Endothelial cell of umbilical vein (primary cell): ENCODE measurements at regions not wholly inside any gene's neighbourhood (a gene's known extent, or its start where the extent isn't known, plus 50 kb on each side); places are given as distances from the start of the nearest gene placed in this dataset.

Experiments
- BruUV-seq: library from RNA; stranded (reverse); fragments of 400-500 nt; replicated peaks from 2 replicates; lab custom pipeline; 2021; lab: Mats Ljungman, UMichigan
- CTCF ChIA-PET: fragments of 300-600, 350-600 bp; sonication (Branson Sonifier 250); formaldehyde crosslinking; loops from one replicate; lab custom pipeline; 2021; ENCODE audit warnings: antibody characterized with exemption, inconsistent platforms; lab: Charles Lee
- POLR2A ChIA-PET: fragments of 300-600, 350-600 bp; sonication (Branson Sonifier 250); formaldehyde crosslinking; loops from one replicate; lab custom pipeline; 2021; ENCODE audit warnings: antibody characterized with exemption, inconsistent platforms; lab: Charles Lee
- DNase-seq: peaks from one replicate; pipeline ENCODE4 v3.0.0-alpha.2; 2011; ENCODE audit warnings: low read depth, low spot score
- FAIRE-seq: peaks from 2 replicates; lab custom pipeline; 2011; peaks lifted over from hg19 to GRCh38; lab: Jason Lieb, UNC
- H2AFZ ChIP-seq: 2 replicates; pipeline ENCODE4 v1.6.0; 2012; ENCODE audit warnings: low read depth, low read length, control low read depth, inconsistent platforms
- H3K27ac ChIP-seq: 2 replicates; pipeline ENCODE4 v1.5.1; 2011; ENCODE audit warnings: low read depth, mild to moderate bottlenecking, control low read depth, low read length, moderate library complexity; ENCODE audit not compliant: insufficient read depth
- H3K27me3 ChIP-seq, 2 experiments: 2 replicates each; pipeline versions ENCODE4 v1.6.0 to v1.6.1; 2011; ENCODE audit warnings: low read length in 2 of 2, mixed read lengths in 1 of 2; ENCODE audit not compliant: control insufficient read depth in 2 of 2, insufficient read depth in 2 of 2
- H3K36me3 ChIP-seq, 2 experiments: 2 replicates in 1 of 2; 3 replicates in 1 of 2; pipeline ENCODE4 v1.5.1; 2011; ENCODE audit warnings: low read length in 2 of 2, mild to moderate bottlenecking in 1 of 2, moderate library complexity in 1 of 2; ENCODE audit not compliant: control insufficient read depth in 2 of 2, insufficient read depth in 2 of 2; ENCODE audit errors: extremely low read depth in 1 of 2
- H3K4me1 ChIP-seq: 3 replicates; pipeline ENCODE4 v1.5.1; 2011; ENCODE audit warnings: mild to moderate bottlenecking, low read length; ENCODE audit not compliant: control insufficient read depth, insufficient read depth; ENCODE audit errors: extremely low read depth
- H3K4me2 ChIP-seq: 2 replicates; pipeline ENCODE4 v1.6.1; 2011; ENCODE audit warnings: low read length, control low read depth, mixed read lengths; ENCODE audit not compliant: insufficient read depth
- H3K4me3 ChIP-seq, 3 experiments: fragments of 200-600 bp in 1 of 3; sonication (generic), shearing (Covaris generic) in 1 of 3; replicated peaks in 1 of 3; 2 replicates each; pipeline ENCODE4 v1.5.1; 2011 to 2016; ENCODE audit warnings: control low read depth in 3 of 3, low read length in 3 of 3, mild to moderate bottlenecking in 2 of 3, inconsistent platforms in 1 of 3, low read depth in 1 of 3, moderate library complexity in 1 of 3; ENCODE audit not compliant: insufficient read depth in 1 of 3
- H3K79me2 ChIP-seq: 2 replicates; pipeline ENCODE4 v1.6.0; 2012; ENCODE audit warnings: low read length, inconsistent platforms; ENCODE audit not compliant: control insufficient read depth, insufficient read depth
- H3K9ac ChIP-seq: replicated peaks from 2 replicates; pipeline ENCODE3; 2011; ENCODE audit warnings: low read length, control low read depth; ENCODE audit not compliant: insufficient read depth; ENCODE audit errors: extremely low read depth
- H3K9me1 ChIP-seq: replicated peaks from 3 replicates; pipeline ENCODE4 v1.6.0; 2011; ENCODE audit warnings: mild to moderate bottlenecking, low read length; ENCODE audit not compliant: control insufficient read depth, insufficient read depth; ENCODE audit errors: extremely low read depth
- H3K9me3 ChIP-seq: replicated peaks from 2 replicates; pipeline ENCODE4 v1.5.1; 2012; ENCODE audit warnings: low read length, inconsistent platforms; ENCODE audit not compliant: control insufficient read depth, insufficient read depth
- H4K20me1 ChIP-seq: replicated peaks from 2 replicates; pipeline ENCODE3; 2011; ENCODE audit warnings: mild to moderate bottlenecking, low read length; ENCODE audit not compliant: control insufficient read depth, insufficient read depth; ENCODE audit errors: extremely low read depth
- CTCF ChIP-seq, 2 donors: IDR thresholded peaks; 1 replicate in 1 of 2; 2 replicates in 1 of 2; pipeline ENCODE4 v1.5.1; 2011; ENCODE audit warnings: low read length in 2 of 2, mild to moderate bottlenecking in 2 of 2, moderate library complexity in 2 of 2, control low read depth in 1 of 2, inconsistent platforms in 1 of 2, low read depth in 1 of 2; ENCODE audit not compliant: insufficient read depth in 1 of 2; ENCODE audit errors: extremely low read depth in 1 of 2
- EZH2 ChIP-seq: IDR thresholded peaks from 2 replicates; pipeline ENCODE4 v1.6.1; 2012; ENCODE audit warnings: borderline replicate concordance, low read depth, mild to moderate bottlenecking, moderate library complexity, low read length, inconsistent platforms; ENCODE audit not compliant: severe bottlenecking
- FOS ChIP-seq: IDR thresholded peaks from 2 replicates; pipeline ENCODE4 v1.6.1; 2011; ENCODE audit warnings: mild to moderate bottlenecking, low read length, moderate library complexity, borderline replicate concordance; ENCODE audit not compliant: insufficient read depth
- GATA2 ChIP-seq: IDR thresholded peaks from 2 replicates; pipeline ENCODE4 v1.7.0; 2011; ENCODE audit warnings: low read depth, mild to moderate bottlenecking, moderate library complexity, mixed read lengths, low read length; ENCODE audit not compliant: insufficient read length, insufficient read depth
- JUN ChIP-seq: IDR thresholded peaks from 2 replicates; pipeline ENCODE4 v1.6.1; 2011; ENCODE audit warnings: borderline replicate concordance, low read depth; ENCODE audit not compliant: insufficient read length, insufficient read depth
- MYC ChIP-seq: IDR thresholded peaks from one replicate; pipeline ENCODE4 v1.6.1; 2011; ENCODE audit warnings: mild to moderate bottlenecking, low read depth, low read length
- POLR2A ChIP-seq: IDR thresholded peaks from 2 replicates; pipeline ENCODE4 v1.6.1; 2012; ENCODE audit warnings: low read depth, mild to moderate bottlenecking, control low read depth, low read length
- POLR2AphosphoS5 ChIP-seq: IDR thresholded peaks from 2 replicates; pipeline ENCODE4 v1.6.1; 2012; ENCODE audit warnings: low read depth, mild to moderate bottlenecking, control low read depth, low read length, moderate library complexity; ENCODE audit not compliant: insufficient read depth
- dilution Hi-C: fragments of 300-500 bp; cut with MboI; formaldehyde crosslinking; loops from one replicate; pipeline ENCODE4 v1.15.0; 2019; ENCODE audit warnings: low sequenced_read_pairs; ENCODE audit not compliant: extremely low pct_ligation_motif_present
- intact Hi-C: fragments of 100-400 bp; cut with micrococcal nuclease; formaldehyde crosslinking; loops from one replicate; pipeline ENCODE4 v1.10.0; 2022
- TF ChIP-seq, protein P1 (sequence below): IDR thresholded peaks from 2 replicates; pipeline ENCODE4 v1.6.1; 2011; ENCODE audit not compliant: insufficient read depth, insufficient read length

DNA sequence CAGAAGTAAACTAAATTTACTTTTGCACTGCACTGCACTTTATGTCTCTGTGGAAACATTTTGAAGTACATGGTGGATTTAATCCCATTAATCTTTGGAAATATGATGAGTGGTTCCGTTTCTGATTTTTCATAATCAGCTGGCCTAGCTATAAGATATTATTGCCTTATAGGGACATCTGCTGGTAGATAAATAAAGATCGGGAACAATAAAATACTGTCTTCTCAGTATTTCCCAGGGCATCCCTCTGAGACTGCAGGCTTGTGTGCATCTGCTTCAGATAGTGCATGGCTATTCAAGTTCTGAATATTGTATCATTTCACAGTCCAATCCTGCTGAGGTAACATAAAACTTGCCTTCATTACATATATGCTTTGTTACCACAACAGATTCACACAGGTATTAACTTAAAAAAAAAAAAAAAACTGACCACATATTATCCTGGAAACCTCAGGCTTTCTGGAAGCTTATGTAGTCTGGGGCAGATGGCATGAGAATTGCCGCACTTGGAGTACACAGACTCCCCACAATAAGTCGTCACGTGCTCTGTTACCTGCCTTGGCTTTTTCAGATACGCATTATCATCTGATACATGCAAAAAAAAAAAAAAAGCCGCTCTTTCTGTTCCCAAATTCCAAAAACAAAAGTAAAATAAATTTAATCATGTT lies 330.8 kb upstream of the AGTR1 start:
- no peak overlapping the region for H3K9ac ChIP-seq
- H3K27ac ChIP-seq = no peak overlapping the region
- TF ChIP-seq CTCF (IDR thresholded peaks at IDR 0.05; ENCODE audit: extremely low read depth in 1 of 2, insufficient read depth in 1 of 2, low read depth in 1 of 2, low read length in 2 of 2) = no peak
- no peak for TF ChIP-seq MYC
- no peaks in the 10 kb centered on the region for H3K79me2 ChIP-seq
- dilution Hi-C loops = no loop called here
- intact Hi-C loops = no loop called here
- ChIA-PET POLR2A (no interaction called here), CTCF (interaction anchor here (0.7 to 1.5 kb wide), 7 partner anchors 93 to 1772 kb away, joined by 3 to 5 read pairs (median 3); no protein-coding TSS in a partner anchor)
- H3K27me3 ChIP-seq = no peaks in the 10 kb centered on the region
- no peaks in the 10 kb centered on the region for H3K4me1 ChIP-seq
- H3K4me2 ChIP-seq = no peak overlapping the region
- H3K36me3 ChIP-seq = no peaks in the 10 kb centered on the region
- FAIRE-seq (no peak), DNase-seq (no peak)
- no peaks in the 10 kb centered on the region for H3K9me3 ChIP-seq
- no peak overlapping the region for H2AFZ ChIP-seq
- H3K9me1 ChIP-seq = no peaks in the 10 kb centered on the region
- no peaks in the 10 kb centered on the region for H4K20me1 ChIP-seq
- no peak overlapping the region for H3K4me3 ChIP-seq
- BruUV-seq = no TSS peak

- H3K79me2 ChIP-seq = no peaks in the 10 kb centered on the region
- H2AFZ ChIP-seq = no peak overlapping the region
- DNase-seq (no peak), FAIRE-seq (no peak)
- ChIA-PET CTCF (interaction anchor here (0.9 to 1.5 kb wide), 4 partner anchors 13 to 1008 kb away, joined by 3 to 4 read pairs (median 3); no protein-coding TSS in a partner anchor), POLR2A (no interaction called here)
- dilution Hi-C loops = no loop called here
- no TSS peak for BruUV-seq
- no peak overlapping the region for H3K9ac ChIP-seq
- intact Hi-C loops = no loop called here
- no peak overlapping the region for H3K4me3 ChIP-seq
- H3K9me1 ChIP-seq = no peaks in the 10 kb centered on the region
- no peaks in the 10 kb centered on the region for H3K27me3 ChIP-seq
- H3K27ac ChIP-seq = no peak overlapping the region
- TF ChIP-seq POLR2AphosphoS5 (no peak), CTCF (IDR thresholded peaks at IDR 0.05; ENCODE audit: extremely low read depth in 1 of 2, insufficient read depth in 1 of 2, low read depth in 1 of 2, low read length in 2 of 2) (no peak), POLR2A (no peak), EZH2 (no peak), GATA2 (no peak), JUN (no peak), MYC (no peak), FOS (no peak)
- TF ChIP-seq, protein P1, sequence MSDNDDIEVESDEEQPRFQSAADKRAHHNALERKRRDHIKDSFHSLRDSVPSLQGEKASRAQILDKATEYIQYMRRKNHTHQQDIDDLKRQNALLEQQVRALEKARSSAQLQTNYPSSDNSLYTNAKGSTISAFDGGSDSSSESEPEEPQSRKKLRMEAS = no peak
- H3K4me1 ChIP-seq = no peaks in the 10 kb centered on the region
- H3K9me3 ChIP-seq = no peaks in the 10 kb centered on the region
- no peak overlapping the region for H3K4me2 ChIP-seq
- H4K20me1 ChIP-seq = no peaks in the 10 kb centered on the region
- H3K36me3 ChIP-seq = no peaks in the 10 kb centered on the region
Observed at GRCh38 chr3:148367756-148368155, 329.9 kb upstream of the AGTR1 start.
